Gastroesophageal sphincter (tissue), 3 donors: ENCODE measurements at regions not wholly inside any gene's neighbourhood (a gene's known extent, or its start where the extent isn't known, plus 50 kb on each side); places are given as distances from the start of the nearest gene placed in this dataset.

Experiments used
- POLR2A ChIP-seq, 2 donors: fragments of 450-650 bp; IDR thresholded peaks; one replicate each; pipeline ENCODE4 v1.6.1; 2017; ENCODE audit warnings: antibody characterized with exemption in 2 of 2, mild to moderate bottlenecking in 2 of 2, moderate library complexity in 1 of 2
- POLR2AphosphoS5 ChIP-seq: sonication (generic); formaldehyde crosslinking; IDR thresholded peaks from one replicate; pipeline ENCODE4 v1.6.1; 2017; ENCODE audit warnings: antibody characterized with exemption
- TF ChIP-seq, protein P1 (sequence below), 4 experiments: fragments of 200-600 bp in 2 of 4; fragments of 450-650 bp in 2 of 4; sonication (generic) in 1 of 4; IDR thresholded peaks; one replicate each; pipeline ENCODE4 v1.5.1; 2017 to 2019; ENCODE audit warnings: antibody characterized with exemption in 4 of 4, mild to moderate bottlenecking in 2 of 4, moderate library complexity in 2 of 4

DNA sequence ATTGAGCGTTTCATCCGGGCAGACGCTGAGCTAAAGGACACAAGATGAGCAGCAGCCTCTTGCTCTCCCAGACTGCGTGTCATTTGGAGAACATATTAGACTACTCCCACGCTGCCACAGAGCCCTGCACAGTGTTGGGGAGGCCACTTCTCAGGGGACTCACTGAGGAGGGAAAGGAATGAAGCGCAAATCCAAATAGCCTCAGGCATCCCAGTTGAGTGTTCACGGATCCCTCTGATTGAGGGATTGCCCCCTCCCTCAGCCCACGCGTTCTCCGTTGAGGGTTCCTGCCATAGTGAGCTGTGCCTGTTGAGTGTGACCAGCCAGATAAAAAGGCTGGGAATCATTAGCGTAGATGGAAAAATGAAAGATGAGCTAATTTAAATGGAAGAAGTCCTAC is 563.4 kb downstream of the ACTR3B start:
- TF ChIP-seq, protein P1, sequence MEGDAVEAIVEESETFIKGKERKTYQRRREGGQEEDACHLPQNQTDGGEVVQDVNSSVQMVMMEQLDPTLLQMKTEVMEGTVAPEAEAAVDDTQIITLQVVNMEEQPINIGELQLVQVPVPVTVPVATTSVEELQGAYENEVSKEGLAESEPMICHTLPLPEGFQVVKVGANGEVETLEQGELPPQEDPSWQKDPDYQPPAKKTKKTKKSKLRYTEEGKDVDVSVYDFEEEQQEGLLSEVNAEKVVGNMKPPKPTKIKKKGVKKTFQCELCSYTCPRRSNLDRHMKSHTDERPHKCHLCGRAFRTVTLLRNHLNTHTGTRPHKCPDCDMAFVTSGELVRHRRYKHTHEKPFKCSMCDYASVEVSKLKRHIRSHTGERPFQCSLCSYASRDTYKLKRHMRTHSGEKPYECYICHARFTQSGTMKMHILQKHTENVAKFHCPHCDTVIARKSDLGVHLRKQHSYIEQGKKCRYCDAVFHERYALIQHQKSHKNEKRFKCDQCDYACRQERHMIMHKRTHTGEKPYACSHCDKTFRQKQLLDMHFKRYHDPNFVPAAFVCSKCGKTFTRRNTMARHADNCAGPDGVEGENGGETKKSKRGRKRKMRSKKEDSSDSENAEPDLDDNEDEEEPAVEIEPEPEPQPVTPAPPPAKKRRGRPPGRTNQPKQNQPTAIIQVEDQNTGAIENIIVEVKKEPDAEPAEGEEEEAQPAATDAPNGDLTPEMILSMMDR (IDR thresholded peaks at IDR 0.05), result no peak
- TF ChIP-seq POLR2A (IDR thresholded peaks at IDR 0.05) (no peak), POLR2AphosphoS5 (no peak)
